Esophagus squamous epithelium (tissue), 4 donors: ENCODE measurements at regions not wholly inside any gene's neighbourhood (a gene's known extent, or its start where the extent isn't known, plus 50 kb on each side); places are given as distances from the start of the nearest gene placed in this dataset.

Experiments
- CTCF ChIP-seq, 6 experiments: fragments of 450-650 bp in 4 of 6; fragments of 200-600 bp in 2 of 6; sonication (generic) in 2 of 6; IDR thresholded peaks; one replicate each; pipeline ENCODE4 v1.5.1; 2016 to 2019; ENCODE audit warnings: antibody characterized with exemption in 6 of 6, mild to moderate bottlenecking in 4 of 6, moderate library complexity in 4 of 6
- POLR2A ChIP-seq, 4 donors: fragments of 450-650 bp; IDR thresholded peaks; one replicate each; pipeline ENCODE4 v1.6.1; 2017; ENCODE audit warnings: antibody characterized with exemption in 4 of 4, mild to moderate bottlenecking in 4 of 4, moderate library complexity in 3 of 4

DNA sequence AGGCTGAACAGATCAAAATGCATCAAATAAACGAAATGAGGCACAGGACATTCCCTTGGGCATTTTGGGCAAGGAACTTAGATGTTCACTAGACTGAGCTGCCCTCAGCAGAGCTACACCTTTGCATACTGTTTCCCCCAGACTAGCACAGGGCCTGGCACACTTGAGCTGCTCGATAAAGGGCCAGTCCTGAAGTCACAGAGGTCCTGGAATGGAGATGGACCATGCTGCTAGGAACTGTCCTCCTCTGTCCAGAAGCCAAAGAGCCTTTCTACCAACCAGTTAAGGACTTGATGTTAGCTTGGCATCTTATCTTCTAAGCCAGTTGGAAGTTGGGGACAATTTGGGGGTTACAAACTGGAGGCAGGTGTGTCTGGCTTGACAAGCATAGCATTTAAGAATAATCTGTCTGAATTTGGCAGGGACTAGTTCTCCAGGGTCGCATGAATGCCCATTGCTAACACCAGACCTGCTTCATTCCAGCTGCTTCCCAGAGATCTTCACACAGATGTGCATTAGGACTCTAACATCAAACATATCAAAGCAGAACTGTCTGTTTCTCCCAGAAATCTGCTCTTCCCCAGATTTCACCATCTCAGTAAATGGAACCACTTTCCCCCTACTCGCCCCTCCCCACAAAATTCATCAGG is 152.2 kb upstream of the PDE1C start:
- no peak for TF ChIP-seq CTCF (IDR thresholded peaks at IDR 0.05)
- no peak for TF ChIP-seq POLR2A (IDR thresholded peaks at IDR 0.05)
